Trophoblast cell (in vitro differentiated cells and primary cell): ENCODE measurements at regions not wholly inside any gene's neighbourhood (a gene's known extent, or its start where the extent isn't known, plus 50 kb on each side); places are given as distances from the start of the nearest gene placed in this dataset.

Experiments used
- DNase-seq, 2 donors: peaks; one replicate each; pipeline ENCODE4 v3.0.0-alpha.2; 2016
- H2AFZ ChIP-seq: 2 replicates; pipeline ENCODE4 v1.6.1; 2013; ENCODE audit warnings: low read length, moderate library complexity, mild to moderate bottlenecking; ENCODE audit not compliant: insufficient read depth, poor library complexity
- H2AK5ac ChIP-seq: 2 replicates; pipeline ENCODE4 v1.6.1; 2013; ENCODE audit warnings: mild to moderate bottlenecking, low read length
- H2BK120ac ChIP-seq: 2 replicates; pipeline ENCODE4 v1.6.1; 2013; ENCODE audit warnings: low read length, mild to moderate bottlenecking, moderate library complexity; ENCODE audit not compliant: insufficient read depth, poor library complexity
- H2BK12ac ChIP-seq: 2 replicates; pipeline ENCODE4 v1.6.1; 2013; ENCODE audit warnings: mild to moderate bottlenecking, low read length, moderate library complexity
- H2BK5ac ChIP-seq: 2 replicates; pipeline ENCODE4 v1.6.1; 2013; ENCODE audit warnings: low read length, low read depth, moderate library complexity, mild to moderate bottlenecking; ENCODE audit not compliant: poor library complexity
- H3K14ac ChIP-seq: 2 replicates; pipeline ENCODE4 v1.6.1; 2013; ENCODE audit warnings: mild to moderate bottlenecking, low read length
- H3K18ac ChIP-seq: 2 replicates; pipeline ENCODE4 v1.6.1; 2013; ENCODE audit warnings: mild to moderate bottlenecking, low read length
- H3K23ac ChIP-seq: 2 replicates; pipeline ENCODE4 v1.6.1; 2013; ENCODE audit warnings: low read length
- H3K27ac ChIP-seq: 2 replicates; pipeline ENCODE4 v1.5.1; 2013; ENCODE audit warnings: low read depth, mild to moderate bottlenecking, inconsistent platforms, low read length, moderate library complexity
- H3K27me3 ChIP-seq: 2 replicates; pipeline ENCODE4 v1.6.1; 2013; ENCODE audit warnings: inconsistent platforms, mild to moderate bottlenecking, low read length, moderate library complexity; ENCODE audit not compliant: insufficient read depth
- H3K36me3 ChIP-seq, 2 experiments: 1 replicate in 1 of 2; 2 replicates in 1 of 2; pipeline ENCODE4 v1.6.1; 2013; ENCODE audit warnings: low read length in 2 of 2, mild to moderate bottlenecking in 2 of 2, moderate library complexity in 1 of 2; ENCODE audit not compliant: insufficient read depth in 2 of 2, control insufficient read depth in 1 of 2
- H3K4ac ChIP-seq: 2 replicates; pipeline ENCODE4 v1.6.1; 2013; ENCODE audit warnings: low read depth, mild to moderate bottlenecking, low read length, moderate library complexity
- H3K4me1 ChIP-seq, 2 experiments: 1 replicate in 1 of 2; 2 replicates in 1 of 2; pipeline ENCODE4 v1.6.1; 2013; ENCODE audit warnings: low read length in 2 of 2, mild to moderate bottlenecking in 2 of 2, moderate library complexity in 1 of 2; ENCODE audit not compliant: insufficient read depth in 2 of 2, control insufficient read depth in 1 of 2
- H3K4me2 ChIP-seq: 2 replicates; pipeline ENCODE4 v1.6.1; 2013; ENCODE audit warnings: inconsistent platforms, mild to moderate bottlenecking, low read length, moderate library complexity
- H3K4me3 ChIP-seq: 2 replicates; pipeline ENCODE4 v1.5.1; 2013; ENCODE audit warnings: mild to moderate bottlenecking, low read depth, low read length, inconsistent platforms
- H3K79me1 ChIP-seq: one replicate; pipeline ENCODE4 v1.6.1; 2013; ENCODE audit warnings: low read length
- H3K79me2 ChIP-seq: 2 replicates; pipeline ENCODE4 v1.6.1; 2013; ENCODE audit warnings: low read length, mild to moderate bottlenecking; ENCODE audit not compliant: control insufficient read depth, insufficient read depth, poor library complexity
- H3K9ac ChIP-seq: 2 replicates; pipeline ENCODE4 v1.6.1; 2013; ENCODE audit warnings: mild to moderate bottlenecking, low read length
- H3K9me3 ChIP-seq: 2 replicates; pipeline ENCODE4 v1.6.1; 2013; ENCODE audit warnings: low read depth, mild to moderate bottlenecking, control low read depth, inconsistent platforms, low read length; ENCODE audit not compliant: insufficient read depth
- H4K12ac ChIP-seq: 2 replicates; pipeline ENCODE4 v1.6.1; 2013; ENCODE audit warnings: low read depth, mild to moderate bottlenecking, low read length, moderate library complexity
- H4K8ac ChIP-seq: 2 replicates; pipeline ENCODE4 v1.6.1; 2013; ENCODE audit warnings: low read depth, mild to moderate bottlenecking, low read length, moderate library complexity
- H4K91ac ChIP-seq: one replicate; pipeline ENCODE4 v1.6.1; 2013; ENCODE audit warnings: low read depth, mild to moderate bottlenecking, low read length, moderate library complexity
- WGBS: extraction: QIAGEN DNeasy Blood & Tissue Kit; methylation state at CpG from one replicate; pipeline ENCODE4 v1.1.7; 2013; ENCODE audit warnings: missing lambda C conversion rate; ENCODE audit not compliant: insufficient read length, insufficient coverage; ENCODE audit errors: extremely low coverage; 5-methylcytosine and 5-hydroxymethylcytosine counted together

- Histone ChIP-seq H3K79me2 (no peaks in the 10 kb centered on the region), H3K4me2 (no peak overlapping the region), H3K4ac (no peak overlapping the region), H2BK12ac (no peak overlapping the region), H3K27me3 (no peaks in the 10 kb centered on the region), H4K91ac (no peak overlapping the region), H3K36me3 (no peaks in the 10 kb centered on the region), H3K4me3 (no peak overlapping the region), H3K23ac (no peak overlapping the region), H2AK5ac (no peak overlapping the region), H3K9ac (no peak overlapping the region), H3K14ac (no peak overlapping the region), H3K79me1 (no peaks in the 10 kb centered on the region), H2BK120ac (no peak overlapping the region), H3K27ac (no peak overlapping the region), H2BK5ac (no peak overlapping the region), H2AFZ (no peak overlapping the region), H4K12ac (no peak overlapping the region), H3K4me1 (no peaks in the 10 kb centered on the region), H3K18ac (no peak overlapping the region), H4K8ac (no peak overlapping the region), H3K9me3 (no peaks in the 10 kb centered on the region)
- no peak for DNase-seq
- no CpG with 5 or more reads among the region's 2 CpGs for WGBS
Observed at GRCh38 chr12:58803908-58804307, 116.4 kb downstream of the LRIG3 start.

- no CpG with 5 or more reads among the region's 2 CpGs for WGBS
- no peak overlapping the region for H4K91ac ChIP-seq
Observed at GRCh38 chr12:58804749-58805148, 115.6 kb downstream of the LRIG3 start.

GRCh38 chr12:58809064-58809607 is 111.2 kb downstream of the LRIG3 start:
- Histone ChIP-seq H2BK120ac (no peak overlapping the region), H2AK5ac (no peak overlapping the region), H3K18ac (no peak overlapping the region), H3K4me2 (no peak overlapping the region), H3K36me3 (no peaks in the 10 kb centered on the region), H4K8ac (no peak overlapping the region), H4K91ac (no peak overlapping the region), H3K79me2 (no peaks in the 10 kb centered on the region), H4K12ac (no peak overlapping the region), H3K27me3 (no peaks in the 10 kb centered on the region), H3K23ac (no peak overlapping the region), H3K4ac (no peak overlapping the region), H2BK5ac (no peak overlapping the region), H3K14ac (no peak overlapping the region), H2BK12ac (no peak overlapping the region), H3K79me1 (no peaks in the 10 kb centered on the region), H3K4me3 (no peak overlapping the region), H3K4me1 (peaks cover 0 to 3% of the 10 kb centered on the region in 2 experiments), H3K27ac (no peak overlapping the region), H2AFZ (no peak overlapping the region), H3K9me3 (no peaks in the 10 kb centered on the region), H3K9ac (no peak overlapping the region)
- WGBS: no CpG with 5 or more reads among the region's 4 CpGs
- DNase-seq: no peak

More at GRCh38 chr12:58804749-58805148, 115.6 kb downstream of the LRIG3 start:
- H4K12ac ChIP-seq: no peak overlapping the region
- no peaks in the 10 kb centered on the region for H3K4me1 ChIP-seq
- no peak overlapping the region for H2AFZ ChIP-seq
- H3K23ac ChIP-seq: no peak overlapping the region
- no peaks in the 10 kb centered on the region for H3K27me3 ChIP-seq
- H2BK5ac ChIP-seq: no peak overlapping the region
- no peak overlapping the region for H2BK12ac ChIP-seq
- H4K8ac ChIP-seq: no peak overlapping the region
- H3K79me1 ChIP-seq: no peaks in the 10 kb centered on the region
- H3K9ac ChIP-seq: no peak overlapping the region
- H3K4me2 ChIP-seq: no peak overlapping the region
- no peak overlapping the region for H3K18ac ChIP-seq
- H3K4me3 ChIP-seq: no peak overlapping the region
- no peak overlapping the region for H3K27ac ChIP-seq
- no peaks in the 10 kb centered on the region for H3K9me3 ChIP-seq
- H3K36me3 ChIP-seq: no peaks in the 10 kb centered on the region
- H3K4ac ChIP-seq: no peak overlapping the region
- no peak for DNase-seq
- no peaks in the 10 kb centered on the region for H3K79me2 ChIP-seq
- no peak overlapping the region for H2BK120ac ChIP-seq
- no peak overlapping the region for H3K14ac ChIP-seq
- no peak overlapping the region for H2AK5ac ChIP-seq

GRCh38 chr12:58811346-58811745 is 109.0 kb downstream of the LRIG3 start:
- Histone ChIP-seq H3K36me3 (no peaks in the 10 kb centered on the region), H3K79me1 (no peaks in the 10 kb centered on the region), H2BK120ac (no peak overlapping the region), H2BK12ac (no peak overlapping the region), H4K8ac (no peak overlapping the region), H3K14ac (no peak overlapping the region), H3K4me2 (no peak overlapping the region), H4K91ac (no peak overlapping the region), H3K4ac (no peak overlapping the region), H3K27me3 (no peaks in the 10 kb centered on the region), H2AK5ac (no peak overlapping the region), H4K12ac (no peak overlapping the region), H3K18ac (no peak overlapping the region), H3K9me3 (no peaks in the 10 kb centered on the region), H2BK5ac (no peak overlapping the region), H3K27ac (no peak overlapping the region), H3K9ac (no peak overlapping the region), H3K4me3 (no peak overlapping the region), H3K23ac (no peak overlapping the region), H2AFZ (no peak overlapping the region), H3K79me2 (no peaks in the 10 kb centered on the region), H3K4me1 (peaks cover 0 to 3% of the 10 kb centered on the region in 2 experiments)
- WGBS: no CpG with 5 or more reads among the region's 2 CpGs
- DNase-seq: no peak
